NCI-H2107 treated with DMSO at 0.1 percent for 48 hours (cell line): ENCODE measurements at regions not wholly inside any gene's neighbourhood (a gene's known extent, or its start where the extent isn't known, plus 50 kb on each side); places are given as distances from the start of the nearest gene placed in this dataset.
"Not testable (repeated sequence)": the region's sequence is repeated elsewhere in the genome, so short reads cannot be mapped to it uniquely, and the experiment has no call there.

Experiments
- DNase-seq: peaks from one replicate; lab custom pipeline; 2025; ENCODE audit not compliant: unreplicated experiment; lab: John Stamatoyannopoulos, UW

- DNase-seq = no peak
These were observed 98.3 kb upstream of the OTOS start for GRCh38 chr2:240238786-240239185.

GRCh38 chr2:240239325-240239724, 98.9 kb upstream of the OTOS start:
- no peak for DNase-seq

- no peak for DNase-seq
These were observed 99.7 kb upstream of the OTOS start for GRCh38 chr2:240240017-240240734.

- DNase-seq = no peak
These were observed 100.3 kb upstream of the OTOS start for GRCh38 chr2:240240781-240241180.

- no peak for DNase-seq
These were observed 101.1 kb upstream of the OTOS start for GRCh38 chr2:240241572-240241971.

GRCh38 chr2:240243049-240243448, 102.6 kb upstream of the OTOS start:
- not testable (repeated sequence) for DNase-seq

GRCh38 chr2:240244543-240244942, 104.1 kb upstream of the OTOS start:
- no peak for DNase-seq

GRCh38 chr2:240245184-240245583, 104.7 kb upstream of the OTOS start:
- no peak for DNase-seq

GRCh38 chr2:240245706-240246105, 105.2 kb upstream of the OTOS start:
- no peak for DNase-seq

GRCh38 chr2:240246173-240246820, 105.8 kb upstream of the OTOS start:
- no peak for DNase-seq

GRCh38 chr2:240247241-240247867, 106.9 kb upstream of the OTOS start:
- DNase-seq = no peak

- no peak for DNase-seq
These were observed 107.6 kb upstream of the OTOS start for GRCh38 chr2:240247868-240248720.

- DNase-seq = no peak
These were observed 108.4 kb upstream of the OTOS start for GRCh38 chr2:240248721-240249422.

- no peak for DNase-seq
These were observed 109.1 kb upstream of the OTOS start for GRCh38 chr2:240249423-240250149.

GRCh38 chr2:240250150-240250984, 109.9 kb upstream of the OTOS start:
- DNase-seq = no peak

GRCh38 chr2:240250985-240251847, 110.8 kb upstream of the OTOS start:
- DNase-seq = peak; percentile 28

- no peak for DNase-seq
These were observed 111.4 kb upstream of the OTOS start for GRCh38 chr2:240251848-240252190.

GRCh38 chr2:240252191-240252871, 111.9 kb upstream of the OTOS start:
- no peak for DNase-seq
